H9 (cell line): ENCODE measurements at regions not wholly inside any gene's neighbourhood (a gene's known extent, or its start where the extent isn't known, plus 50 kb on each side); places are given as distances from the start of the nearest gene placed in this dataset.

Experiments
- DNase-seq: peaks from one replicate; pipeline ENCODE4 v3.0.0-alpha.2; 2017
- H2AFZ ChIP-seq: one replicate; pipeline ENCODE4 v1.6.1; 2013; ENCODE audit warnings: mild to moderate bottlenecking, low read length, control low read depth, moderate library complexity
- H2AK5ac ChIP-seq: 2 replicates; pipeline ENCODE4 v1.6.1; 2013; ENCODE audit warnings: low read length, control low read depth, mixed read lengths; ENCODE audit not compliant: insufficient read length
- H2BK120ac ChIP-seq: one replicate; pipeline ENCODE4 v1.6.1; 2013; ENCODE audit warnings: low read depth, mild to moderate bottlenecking, low read length, control low read depth, inconsistent platforms; ENCODE audit not compliant: poor library complexity, severe bottlenecking
- H2BK12ac ChIP-seq: 2 replicates; pipeline ENCODE4 v1.6.1; 2013; ENCODE audit warnings: low read length, control low read depth, mixed read lengths, low read depth; ENCODE audit not compliant: insufficient read length
- H2BK15ac ChIP-seq: 2 replicates; pipeline ENCODE4 v1.6.1; 2013; ENCODE audit warnings: low read depth, low read length, control low read depth
- H2BK20ac ChIP-seq: one replicate; pipeline ENCODE4 v1.6.1; 2013; ENCODE audit warnings: low read depth, mild to moderate bottlenecking, low read length, control low read depth, inconsistent platforms; ENCODE audit not compliant: poor library complexity, severe bottlenecking
- H2BK5ac ChIP-seq: 2 replicates; pipeline ENCODE4 v1.6.1; 2013; ENCODE audit warnings: low read length, control low read depth, mixed read lengths; ENCODE audit not compliant: insufficient read length
- H3K14ac ChIP-seq: 2 replicates; pipeline ENCODE4 v1.6.1; 2013; ENCODE audit warnings: low read length, control low read depth; ENCODE audit not compliant: insufficient read depth
- H3K18ac ChIP-seq: 2 replicates; pipeline ENCODE4 v1.6.1; 2013; ENCODE audit warnings: low read depth, mild to moderate bottlenecking, mixed read lengths, low read length, control low read depth; ENCODE audit not compliant: insufficient read length
- H3K23ac ChIP-seq: 2 replicates; pipeline ENCODE4 v1.6.1; 2013; ENCODE audit warnings: low read length, control low read depth, mixed read lengths, low read depth; ENCODE audit not compliant: insufficient read length
- H3K23me2 ChIP-seq: 2 replicates; pipeline ENCODE4 v1.6.1; 2013; ENCODE audit warnings: low read depth, mild to moderate bottlenecking, mixed read lengths, low read length, control low read depth; ENCODE audit not compliant: insufficient read length, poor library complexity, severe bottlenecking
- H3K27ac ChIP-seq: 2 replicates; pipeline ENCODE4 v1.5.1; 2013; ENCODE audit warnings: low read length, control low read depth, mixed read lengths, low read depth; ENCODE audit not compliant: insufficient read length
- H3K27me3 ChIP-seq: 2 replicates; pipeline ENCODE4 v1.6.1; 2013; ENCODE audit warnings: low read length, control low read depth, inconsistent platforms; ENCODE audit not compliant: insufficient read depth
- H3K4ac ChIP-seq: 2 replicates; pipeline ENCODE4 v1.6.1; 2013; ENCODE audit warnings: low read depth, mild to moderate bottlenecking, control low read depth, inconsistent platforms, low read length, moderate library complexity
- H3K4me1 ChIP-seq: 2 replicates; pipeline ENCODE4 v1.6.1; 2013; ENCODE audit warnings: low read length, control low read depth, inconsistent platforms; ENCODE audit not compliant: insufficient read depth
- H3K4me2 ChIP-seq: 2 replicates; pipeline ENCODE4 v1.6.1; 2013; ENCODE audit warnings: low read length, control low read depth, mixed read lengths; ENCODE audit not compliant: insufficient read length, insufficient read depth
- H3K56ac ChIP-seq: 2 replicates; pipeline ENCODE4 v1.6.1; 2013; ENCODE audit warnings: low read depth, mild to moderate bottlenecking, mixed read lengths, low read length, control low read depth; ENCODE audit not compliant: insufficient read length
- H3K79me1 ChIP-seq: 2 replicates; pipeline ENCODE4 v1.6.1; 2013; ENCODE audit warnings: low read depth, mild to moderate bottlenecking, moderate library complexity, low read length, control low read depth, inconsistent platforms; ENCODE audit not compliant: insufficient read depth, poor library complexity, severe bottlenecking
- H3K79me2 ChIP-seq: 2 replicates; pipeline ENCODE4 v1.6.1; 2013; ENCODE audit warnings: low read length, control low read depth, inconsistent platforms; ENCODE audit not compliant: insufficient read depth
- H3K9ac ChIP-seq: 2 replicates; pipeline ENCODE4 v1.6.1; 2013; ENCODE audit warnings: low read length, control low read depth, mixed read lengths; ENCODE audit not compliant: insufficient read length; ENCODE audit errors: extremely low read depth
- H3K9me3 ChIP-seq: one replicate; pipeline ENCODE4 v1.6.1; 2013; ENCODE audit warnings: low read depth, low read length, inconsistent platforms; ENCODE audit not compliant: control insufficient read depth
- H3T11ph ChIP-seq: one replicate; pipeline ENCODE4 v1.6.1; 2013; ENCODE audit warnings: mild to moderate bottlenecking, low read length, control low read depth, inconsistent platforms
- H4K20me1 ChIP-seq: one replicate; pipeline ENCODE4 v1.6.1; 2013; ENCODE audit not compliant: control insufficient read depth, insufficient read length, insufficient read depth
- H4K5ac ChIP-seq: 2 replicates; pipeline ENCODE4 v1.6.1; 2013; ENCODE audit warnings: low read depth, mild to moderate bottlenecking, mixed read lengths, low read length, control low read depth; ENCODE audit not compliant: insufficient read length
- H4K8ac ChIP-seq: replicated peaks from 2 replicates; pipeline ENCODE4 v1.6.1; 2013; ENCODE audit warnings: low read length, control low read depth, mixed read lengths, low read depth; ENCODE audit not compliant: insufficient read length
- H4K91ac ChIP-seq: 2 replicates; pipeline ENCODE4 v1.6.1; 2013; ENCODE audit warnings: low read depth, mild to moderate bottlenecking, moderate library complexity, mixed read lengths, low read length, control low read depth; ENCODE audit not compliant: insufficient read length
- H3K27ac Mint-ChIP-seq, 3 experiments: 2 replicates in 2 of 3; 3 replicates in 1 of 3; pipeline ENCODE4 v1.8.0; 2020 to 2021; ENCODE audit warnings: mixed read lengths in 3 of 3, mild to moderate bottlenecking in 1 of 3, moderate library complexity in 1 of 3
- H3K27me3 Mint-ChIP-seq: 2 replicates; pipeline ENCODE4 v1.8.0; 2021; ENCODE audit warnings: low read depth, mild to moderate bottlenecking, moderate library complexity, mixed read lengths
- H3K36me3 Mint-ChIP-seq, 3 experiments: 2 replicates in 2 of 3; 3 replicates in 1 of 3; pipeline ENCODE4 v1.8.0; 2020 to 2021; ENCODE audit warnings: low read depth in 3 of 3, mixed read lengths in 3 of 3; ENCODE audit not compliant: insufficient read depth in 1 of 3
- H3K4me1 Mint-ChIP-seq, 2 experiments: 2 replicates each; pipeline ENCODE4 v1.8.0; 2020; ENCODE audit warnings: mixed read lengths in 2 of 2
- H3K4me3 Mint-ChIP-seq, 2 experiments: 2 replicates in 1 of 2; 3 replicates in 1 of 2; pipeline ENCODE4 v1.8.0; 2020 to 2021; ENCODE audit warnings: mild to moderate bottlenecking in 2 of 2, mixed read lengths in 2 of 2, moderate library complexity in 1 of 2
- H3K9me3 Mint-ChIP-seq, 2 experiments: 2 replicates in 1 of 2; 3 replicates in 1 of 2; pipeline ENCODE4 v1.8.0; 2020; ENCODE audit warnings: mild to moderate bottlenecking in 2 of 2, mixed read lengths in 2 of 2, moderate library complexity in 1 of 2
- WGBS: extraction: QIAGEN DNeasy Blood & Tissue Kit; methylation state at CpG from one replicate; pipeline ENCODE4 v1.1.7; 2013; ENCODE audit warnings: missing lambda C conversion rate, low lambda C conversion rate, mixed read lengths; ENCODE audit not compliant: insufficient read length; ENCODE audit errors: extremely low coverage; 5-methylcytosine and 5-hydroxymethylcytosine counted together
- TF ChIP-seq, protein P1 (sequence below): fragments of 200-600 bp; sonication (generic); conservative IDR thresholded peaks from 3 replicates; pipeline ENCODE4 v1.8.0; 2021; ENCODE audit warnings: antibody characterized with exemption, mild to moderate bottlenecking

DNA sequence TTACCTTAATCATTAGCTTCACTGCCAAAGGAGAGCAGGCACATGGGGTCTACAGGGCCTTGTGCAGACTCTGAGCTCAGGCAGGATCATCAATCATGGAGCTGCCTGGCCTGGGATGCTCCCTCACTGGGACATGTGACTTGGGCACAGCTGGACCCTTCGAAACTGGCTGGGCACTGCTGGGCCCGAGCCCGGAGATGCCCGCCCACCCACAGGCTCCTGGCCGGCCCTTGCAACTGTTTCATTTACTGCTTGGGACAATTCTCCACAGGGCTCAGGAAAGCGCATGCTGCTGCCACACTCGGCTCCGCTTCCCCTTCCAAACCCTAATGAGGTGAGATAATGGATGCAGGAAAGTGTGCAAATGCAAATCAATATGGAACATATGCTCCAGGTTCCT is 387.5 kb downstream of the TRIM36 start:
- Histone ChIP-seq H3K4me1 (no peaks in the 10 kb centered on the region), H3K79me1 (no peaks in the 10 kb centered on the region), H3K23ac (no peak overlapping the region), H3K27ac (no peak overlapping the region), H3K14ac (no peak overlapping the region), H2BK120ac (no peak overlapping the region), H3K79me2 (no peaks in the 10 kb centered on the region), H2BK5ac (no peak overlapping the region), H4K8ac (no peak overlapping the region), H2AK5ac (no peak overlapping the region), H4K20me1 (no peaks in the 10 kb centered on the region), H3K23me2 (no peaks in the 10 kb centered on the region), H3K9me3 (no peaks in the 10 kb centered on the region), H3K27me3 (no peaks in the 10 kb centered on the region), H2BK20ac (no peak overlapping the region), H4K91ac (no peak overlapping the region), H2AFZ (no peak overlapping the region), H3K4me2 (no peak overlapping the region), H2BK12ac (no peak overlapping the region), H3T11ph (no peak overlapping the region), H3K9ac (no peak overlapping the region), H3K18ac (no peak overlapping the region), H3K4ac (no peak overlapping the region), H4K5ac (no peak overlapping the region), H3K56ac (no peak overlapping the region), H2BK15ac (no peak overlapping the region)
- Mint-ChIP-seq H3K27ac (no peak overlapping the region), H3K36me3 (no peaks in the 10 kb centered on the region), H3K9me3 (no peaks in the 10 kb centered on the region), H3K4me1 (no peaks in the 10 kb centered on the region), H3K27me3 (no peaks in the 10 kb centered on the region), H3K4me3 (no peak overlapping the region)
- no CpG with 5 or more reads among the region's 8 CpGs for WGBS
- TF ChIP-seq, protein P1, sequence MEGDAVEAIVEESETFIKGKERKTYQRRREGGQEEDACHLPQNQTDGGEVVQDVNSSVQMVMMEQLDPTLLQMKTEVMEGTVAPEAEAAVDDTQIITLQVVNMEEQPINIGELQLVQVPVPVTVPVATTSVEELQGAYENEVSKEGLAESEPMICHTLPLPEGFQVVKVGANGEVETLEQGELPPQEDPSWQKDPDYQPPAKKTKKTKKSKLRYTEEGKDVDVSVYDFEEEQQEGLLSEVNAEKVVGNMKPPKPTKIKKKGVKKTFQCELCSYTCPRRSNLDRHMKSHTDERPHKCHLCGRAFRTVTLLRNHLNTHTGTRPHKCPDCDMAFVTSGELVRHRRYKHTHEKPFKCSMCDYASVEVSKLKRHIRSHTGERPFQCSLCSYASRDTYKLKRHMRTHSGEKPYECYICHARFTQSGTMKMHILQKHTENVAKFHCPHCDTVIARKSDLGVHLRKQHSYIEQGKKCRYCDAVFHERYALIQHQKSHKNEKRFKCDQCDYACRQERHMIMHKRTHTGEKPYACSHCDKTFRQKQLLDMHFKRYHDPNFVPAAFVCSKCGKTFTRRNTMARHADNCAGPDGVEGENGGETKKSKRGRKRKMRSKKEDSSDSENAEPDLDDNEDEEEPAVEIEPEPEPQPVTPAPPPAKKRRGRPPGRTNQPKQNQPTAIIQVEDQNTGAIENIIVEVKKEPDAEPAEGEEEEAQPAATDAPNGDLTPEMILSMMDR = no peak
- no peak for DNase-seq
